ENCODE measurements at regions not wholly inside any gene's neighbourhood (a gene's known extent, or its start where the extent isn't known, plus 50 kb on each side); places are given as distances from the start of the nearest gene placed in this dataset.

- TF ChIP-seq CTCF (IDR thresholded peaks at IDR 0.05) (peak; percentile 76 to 90 (median 85)), POLR2A (IDR thresholded peaks at IDR 0.05) (no peak), EP300 (IDR thresholded peaks at IDR 0.05) (peak in 1 of 2 donors; percentile 50)
Measured at GRCh38 chr15:97234851-97235610, 725.5 kb upstream of the ARRDC4 start.

All from tibial nerve (tissue), 4 donors.